HT1080 (cell line): ENCODE measurements at regions not wholly inside any gene's neighbourhood (a gene's known extent, or its start where the extent isn't known, plus 50 kb on each side); places are given as distances from the start of the nearest gene placed in this dataset.
A peak's percentile ranks its signal among the peaks of the same experiment; 100 is the strongest.

Source experiments
- DNase-seq: peaks from one replicate; pipeline ENCODE4 v3.0.0-alpha.2; 2015; ENCODE audit warnings: low read depth

GRCh38 chr12:98137278-98137677, 378.1 kb upstream of the TMPO start:
- DNase-seq, result no peak

- DNase-seq, result no peak
These were observed 370.4 kb upstream of the TMPO start for GRCh38 chr12:98144953-98145352.

GRCh38 chr12:98146043-98146442, 369.3 kb upstream of the TMPO start:
- DNase-seq, result no peak

- DNase-seq, result no peak
These were observed 368.9 kb upstream of the TMPO start for GRCh38 chr12:98146487-98146886.

- no peak for DNase-seq
These were observed 366.1 kb upstream of the TMPO start for GRCh38 chr12:98149270-98149669.

GRCh38 chr12:98149691-98150210, 365.6 kb upstream of the TMPO start:
- DNase-seq, result no peak

GRCh38 chr12:98151105-98151590, 364.2 kb upstream of the TMPO start:
- DNase-seq, result no peak

GRCh38 chr12:98151984-98152383, 363.4 kb upstream of the TMPO start:
- no peak for DNase-seq

GRCh38 chr12:98154850-98155249, 360.5 kb upstream of the TMPO start:
- DNase-seq, result peak; percentile 11

- DNase-seq, result no peak
These were observed 358.7 kb upstream of the TMPO start for GRCh38 chr12:98156697-98157096.

- no peak for DNase-seq
These were observed 352.3 kb upstream of the TMPO start for GRCh38 chr12:98162906-98163678.

GRCh38 chr12:98172304-98172703, 343.1 kb upstream of the TMPO start:
- no peak for DNase-seq

GRCh38 chr12:98172801-98173200, 342.6 kb upstream of the TMPO start:
- no peak for DNase-seq

GRCh38 chr12:98173773-98174427, 341.5 kb upstream of the TMPO start:
- no peak for DNase-seq

GRCh38 chr12:98174428-98174809, 341.0 kb upstream of the TMPO start:
- no peak for DNase-seq

- DNase-seq, result no peak
These were observed 337.3 kb upstream of the TMPO start for GRCh38 chr12:98178126-98178525.

- DNase-seq, result no peak
These were observed 336.2 kb upstream of the TMPO start for GRCh38 chr12:98179151-98179550.

GRCh38 chr12:98180603-98181002, 334.8 kb upstream of the TMPO start:
- DNase-seq, result no peak

- no peak for DNase-seq
These were observed 332.6 kb upstream of the TMPO start for GRCh38 chr12:98182821-98183220.

- DNase-seq, result peak; percentile 21
These were observed 329.8 kb upstream of the TMPO start for GRCh38 chr12:98185606-98186005.

- peak; percentile 10 for DNase-seq
These were observed 326.7 kb upstream of the TMPO start for GRCh38 chr12:98188650-98189077.

- DNase-seq, result no peak
These were observed 320.8 kb upstream of the TMPO start for GRCh38 chr12:98194591-98194990.
